IMR-90 (cell line): ENCODE measurements at regions not wholly inside any gene's neighbourhood (a gene's known extent, or its start where the extent isn't known, plus 50 kb on each side); places are given as distances from the start of the nearest gene placed in this dataset.

Experiments used
- ATAC-seq: fragments of 200-7000 bp; cut with Tn5 transposase; 2 replicates; pipeline ENCODE4 v1.9.1; 2020; ENCODE audit warnings: low read depth, mild to moderate bottlenecking, moderate library complexity
- BruUV-seq: library from RNA; stranded (reverse); fragments of 400-500 nt; replicated peaks from 2 replicates; lab custom pipeline; 2021; lab: Mats Ljungman, UMichigan
- CTCF ChIA-PET: fragments of 300-600 bp; formaldehyde crosslinking; extraction: SDS; loops from one replicate; lab custom pipeline; 2021; ENCODE audit warnings: antibody characterized with exemption; lab: Yijun Ruan, JAX
- POLR2A ChIA-PET: fragments of 300-600 bp; sonication (Branson Sonifier 250); formaldehyde crosslinking; loops from one replicate; lab custom pipeline; 2022; ENCODE audit warnings: antibody characterized with exemption; ENCODE audit not compliant: unreplicated experiment; lab: Charles Lee
- DNase-seq: peaks from one replicate; pipeline ENCODE4 v3.0.0; 2013
- H2AFZ ChIP-seq: replicated peaks from 2 replicates; pipeline ENCODE3; 2013; ENCODE audit warnings: low read length, mild to moderate bottlenecking; ENCODE audit not compliant: poor library complexity
- H2AK5ac ChIP-seq: 2 replicates; pipeline ENCODE4 v1.6.1; 2013; ENCODE audit warnings: low read depth, low read length, inconsistent platforms
- H2AK9ac ChIP-seq: replicated peaks from 2 replicates; pipeline ENCODE3; 2013; ENCODE audit warnings: mild to moderate bottlenecking, low read depth, low read length, moderate library complexity; ENCODE audit not compliant: poor library complexity
- H2BK120ac ChIP-seq: 2 replicates; pipeline ENCODE4 v1.6.1; 2013; ENCODE audit warnings: low read depth, low read length, inconsistent platforms
- H2BK15ac ChIP-seq: 3 replicates; pipeline ENCODE4 v1.6.1; 2013; ENCODE audit warnings: low read depth, low read length, inconsistent platforms
- H2BK20ac ChIP-seq: 2 replicates; pipeline ENCODE4 v1.6.1; 2013; ENCODE audit warnings: low read depth, mild to moderate bottlenecking, inconsistent platforms, low read length, moderate library complexity
- H2BK5ac ChIP-seq: 2 replicates; pipeline ENCODE4 v1.6.1; 2013; ENCODE audit warnings: mild to moderate bottlenecking, low read depth, low read length, inconsistent platforms; ENCODE audit not compliant: poor library complexity, severe bottlenecking
- H3K14ac ChIP-seq: replicated peaks from 2 replicates; pipeline ENCODE4 v1.6.1; 2013; ENCODE audit warnings: low read depth, low read length, inconsistent platforms
- H3K18ac ChIP-seq: 2 replicates; pipeline ENCODE4 v1.6.1; 2013; ENCODE audit warnings: low read depth, low read length, control low read depth
- H3K23ac ChIP-seq: 2 replicates; pipeline ENCODE4 v1.6.1; 2013; ENCODE audit warnings: low read depth, low read length, inconsistent platforms
- H3K27ac ChIP-seq: 2 replicates; pipeline ENCODE4 v1.5.1; 2013; ENCODE audit warnings: mild to moderate bottlenecking, control low read depth, low read length; ENCODE audit not compliant: insufficient read depth
- H3K27me3 ChIP-seq: 2 replicates; pipeline ENCODE4 v1.6.1; 2013; ENCODE audit warnings: low read length; ENCODE audit not compliant: control insufficient read depth, insufficient read depth
- H3K36me3 ChIP-seq: 2 replicates; pipeline ENCODE4 v1.6.1; 2013; ENCODE audit warnings: low read length, mixed read lengths; ENCODE audit not compliant: control insufficient read depth, insufficient read depth
- H3K4ac ChIP-seq: 2 replicates; pipeline ENCODE4 v1.6.1; 2013; ENCODE audit warnings: low read depth, low read length, inconsistent platforms
- H3K4me1 ChIP-seq: 2 replicates; pipeline ENCODE4 v1.6.1; 2013; ENCODE audit warnings: low read length, mixed read lengths; ENCODE audit not compliant: control insufficient read depth, insufficient read depth
- H3K4me2 ChIP-seq: 2 replicates; pipeline ENCODE4 v1.6.1; 2013; ENCODE audit warnings: low read depth, mild to moderate bottlenecking, control low read depth, low read length, moderate library complexity
- H3K4me3 ChIP-seq: 2 replicates; pipeline ENCODE4 v1.5.1; 2013; ENCODE audit warnings: low read depth, mild to moderate bottlenecking, control low read depth, low read length, moderate library complexity; ENCODE audit not compliant: insufficient read depth
- H3K56ac ChIP-seq: 2 replicates; pipeline ENCODE4 v1.6.1; 2013; ENCODE audit warnings: low read length, inconsistent platforms; ENCODE audit not compliant: insufficient read depth; ENCODE audit errors: extremely low read depth
- H3K79me1 ChIP-seq, 2 experiments: 2 replicates each; pipeline ENCODE4 v1.6.1; 2013; ENCODE audit warnings: low read length in 2 of 2, inconsistent platforms in 1 of 2, low read depth in 1 of 2
- H3K9ac ChIP-seq: 2 replicates; pipeline ENCODE4 v1.6.1; 2013; ENCODE audit warnings: low read depth, low read length, control low read depth
- H3K9me1 ChIP-seq: 2 replicates; pipeline ENCODE4 v1.6.1; 2013; ENCODE audit warnings: low read length, inconsistent platforms; ENCODE audit not compliant: insufficient read depth
- H3K9me3 ChIP-seq: 2 replicates; pipeline ENCODE4 v1.6.1; 2013; ENCODE audit warnings: low read length; ENCODE audit not compliant: control insufficient read depth, insufficient read depth
- H4K20me1 ChIP-seq: 2 replicates; pipeline ENCODE4 v1.6.1; 2013; ENCODE audit warnings: low read length, inconsistent platforms; ENCODE audit not compliant: insufficient read depth
- H4K5ac ChIP-seq: 2 replicates; pipeline ENCODE4 v1.6.1; 2013; ENCODE audit warnings: mild to moderate bottlenecking, low read depth, low read length, control low read depth
- H4K8ac ChIP-seq, 2 experiments: 2 replicates each; pipeline ENCODE4 v1.6.1; 2013; ENCODE audit warnings: low read depth in 2 of 2, low read length in 2 of 2, control low read depth in 1 of 2, inconsistent platforms in 1 of 2
- H4K91ac ChIP-seq: 2 replicates; pipeline ENCODE4 v1.6.1; 2013; ENCODE audit warnings: low read depth, low read length, inconsistent platforms; ENCODE audit not compliant: insufficient read depth
- BHLHE40 ChIP-seq: fragments of 150-350 bp; IDR thresholded peaks from 2 replicates; pipeline ENCODE4 v1.6.1; 2016; ENCODE audit warnings: mild to moderate bottlenecking, low read depth, low read length
- CEBPB ChIP-seq: IDR thresholded peaks from 2 replicates; pipeline ENCODE4 v1.6.1; 2012; ENCODE audit warnings: low read depth, low read length, improper control_type of control experiment
- CHD1 ChIP-seq: IDR thresholded peaks from 2 replicates; pipeline ENCODE4 v1.6.1; 2012; ENCODE audit warnings: low read depth, low read length, improper control_type of control experiment
- ELK1 ChIP-seq: fragments of 150-350 bp; IDR thresholded peaks from 2 replicates; pipeline ENCODE4 v1.6.1; 2016; ENCODE audit warnings: low read depth, mild to moderate bottlenecking, low read length, moderate library complexity, borderline replicate concordance
- FOS ChIP-seq: fragments of 150-350 bp; IDR thresholded peaks from 2 replicates; pipeline ENCODE4 v1.6.1; 2016; ENCODE audit warnings: low read depth, low read length
- MAFK ChIP-seq: IDR thresholded peaks from 2 replicates; pipeline ENCODE4 v1.6.1; 2012; ENCODE audit warnings: low read depth, low read length, improper control_type of control experiment
- MAZ ChIP-seq: IDR thresholded peaks from 2 replicates; pipeline ENCODE4 v1.6.1; 2012; ENCODE audit warnings: low read depth, mild to moderate bottlenecking, low read length, improper control_type of control experiment, moderate library complexity, borderline replicate concordance
- MXI1 ChIP-seq: IDR thresholded peaks from 2 replicates; pipeline ENCODE4 v1.6.1; 2012; ENCODE audit warnings: low read depth, mild to moderate bottlenecking, low read length, moderate library complexity, borderline replicate concordance
- NFE2L2 ChIP-seq: fragments of 150-350 bp; IDR thresholded peaks from 2 replicates; pipeline ENCODE4 v1.6.1; 2016; ENCODE audit warnings: low read depth, mild to moderate bottlenecking, low read length
- POLR2A ChIP-seq: IDR thresholded peaks from 2 replicates; pipeline ENCODE4 v1.6.1; 2012; ENCODE audit warnings: mild to moderate bottlenecking, low read depth, low read length
- RAD21 ChIP-seq: IDR thresholded peaks from 2 replicates; pipeline ENCODE4 v1.6.1; 2012; ENCODE audit warnings: low read length, improper control_type of control experiment
- RCOR1 ChIP-seq: IDR thresholded peaks from 2 replicates; pipeline ENCODE4 v1.6.1; 2012; ENCODE audit warnings: mild to moderate bottlenecking, low read length, improper control_type of control experiment; ENCODE audit not compliant: insufficient replicate concordance
- RFX5 ChIP-seq: IDR thresholded peaks from 2 replicates; pipeline ENCODE4 v1.8.0; 2012; ENCODE audit warnings: low read depth, mild to moderate bottlenecking, low read length, moderate library complexity
- SMC3 ChIP-seq: fragments of 150-350 bp; IDR thresholded peaks from 2 replicates; pipeline ENCODE4 v1.6.1; 2016; ENCODE audit warnings: low read depth, mild to moderate bottlenecking, antibody characterized with exemption, low read length, moderate library complexity
- WGBS, 2 experiments: methylation state at CpG; one replicate each; pipeline versions ENCODE4 v1.1.5 to v1.1.7; 2013; ENCODE audit warnings: missing lambda C conversion rate in 2 of 2; ENCODE audit not compliant: insufficient read length in 1 of 2; ENCODE audit errors: extremely low coverage in 2 of 2; 5-methylcytosine and 5-hydroxymethylcytosine counted together
- dilution Hi-C: fragments of 300-500 bp; cut with HindIII; formaldehyde crosslinking; loops from one replicate; pipeline ENCODE4 v1.14.3; 2018; ENCODE audit warnings: low sequenced_read_pairs; ENCODE audit not compliant: unreplicated experiment
- in situ Hi-C: fragments of 300-500 bp; cut with MboI; formaldehyde crosslinking; loops from 3 replicates; pipeline ENCODE4 v1.14.3; 2019; ENCODE audit warnings: low sequenced_read_pairs, inconsistent platforms, mixed read lengths
- intact Hi-C: fragments of 100-400 bp; cut with micrococcal nuclease; formaldehyde crosslinking; loops from 2 replicates; pipeline ENCODE4 v1.10.0; 2022
- TF ChIP-seq, protein P1 (sequence below): fragments of 150-350 bp; IDR thresholded peaks from 2 replicates; pipeline ENCODE4 v1.6.1; 2017; ENCODE audit warnings: mild to moderate bottlenecking, antibody characterized with exemption, low read length, low read depth
- TF ChIP-seq, protein P2 (sequence below): conservative IDR thresholded peaks from 2 replicates; pipeline ENCODE4 v1.5.1; 2012; ENCODE audit warnings: mild to moderate bottlenecking, low read depth, low read length, improper control_type of control experiment

DNA sequence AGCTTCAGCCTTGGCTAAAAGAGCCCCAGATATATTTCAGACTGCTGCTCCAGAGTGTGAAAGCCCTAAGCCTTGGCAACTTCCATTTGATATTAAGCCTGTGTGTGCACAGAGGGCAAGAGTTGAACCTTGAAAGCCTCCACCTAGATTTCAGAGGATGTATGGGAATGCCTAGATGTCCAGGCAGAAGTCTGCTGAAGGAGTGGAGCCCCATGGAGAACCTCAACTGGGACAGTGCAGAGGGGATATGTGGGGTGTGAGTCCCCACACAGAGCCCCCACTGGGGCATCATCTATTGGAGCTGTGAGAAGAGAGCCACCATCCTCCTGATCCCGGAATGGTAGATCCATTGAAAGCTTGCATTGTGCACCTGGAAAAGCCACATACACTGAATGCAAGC is 1784.8 kb upstream of the CDH9 start:
- H2BK15ac ChIP-seq, result no peak overlapping the region
- H2AFZ ChIP-seq, result no peak overlapping the region
- no peak overlapping the region for H4K5ac ChIP-seq
- H3K9me3 ChIP-seq, result peaks cover 5% of the 10 kb centered on the region; the same call in 1 of the 2 replicates
- H2BK20ac ChIP-seq, result no peak overlapping the region
- H3K4me1 ChIP-seq, result no peaks in the 10 kb centered on the region
- H3K56ac ChIP-seq, result no peak overlapping the region
- H4K8ac ChIP-seq, result no peak overlapping the region
- no peaks in the 10 kb centered on the region for H3K9me1 ChIP-seq
- no peak overlapping the region for H3K4me2 ChIP-seq
- no peaks in the 10 kb centered on the region for H3K79me1 ChIP-seq
- intact Hi-C loops, result no loop called here
- ChIA-PET CTCF (no interaction called here), POLR2A (no interaction called here)
- H3K4ac ChIP-seq, result no peak overlapping the region
- H3K36me3 ChIP-seq, result no peaks in the 10 kb centered on the region
- H4K91ac ChIP-seq, result no peak overlapping the region
- no peaks in the 10 kb centered on the region for H3K27me3 ChIP-seq
- no peak overlapping the region for H3K23ac ChIP-seq
- no CpG with 5 or more reads among the region's 1 CpG for WGBS, 2 experiments
- in situ Hi-C loops, result no loop called here
- no peak overlapping the region for H2AK9ac ChIP-seq
- no peak overlapping the region for H2BK5ac ChIP-seq
- H4K20me1 ChIP-seq, result no peaks in the 10 kb centered on the region
- H3K4me3 ChIP-seq, result no peak overlapping the region
- H3K18ac ChIP-seq, result no peak overlapping the region
- TF ChIP-seq BHLHE40, result no peak
- TF ChIP-seq MXI1, result no peak
- TF ChIP-seq RAD21, result no peak
- TF ChIP-seq MAFK, result no peak
- TF ChIP-seq FOS, result no peak
- no peak for TF ChIP-seq ELK1
- TF ChIP-seq RCOR1, result no peak
- TF ChIP-seq, protein P1, sequence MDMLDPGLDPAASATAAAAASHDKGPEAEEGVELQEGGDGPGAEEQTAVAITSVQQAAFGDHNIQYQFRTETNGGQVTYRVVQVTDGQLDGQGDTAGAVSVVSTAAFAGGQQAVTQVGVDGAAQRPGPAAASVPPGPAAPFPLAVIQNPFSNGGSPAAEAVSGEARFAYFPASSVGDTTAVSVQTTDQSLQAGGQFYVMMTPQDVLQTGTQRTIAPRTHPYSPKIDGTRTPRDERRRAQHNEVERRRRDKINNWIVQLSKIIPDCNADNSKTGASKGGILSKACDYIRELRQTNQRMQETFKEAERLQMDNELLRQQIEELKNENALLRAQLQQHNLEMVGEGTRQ, result no peak
- no peak for TF ChIP-seq CEBPB
- TF ChIP-seq NFE2L2, result no peak
- no peak for TF ChIP-seq CHD1
- TF ChIP-seq POLR2A, result no peak
- no peak for TF ChIP-seq RFX5
- no peak for TF ChIP-seq MAZ
- TF ChIP-seq, protein P2, sequence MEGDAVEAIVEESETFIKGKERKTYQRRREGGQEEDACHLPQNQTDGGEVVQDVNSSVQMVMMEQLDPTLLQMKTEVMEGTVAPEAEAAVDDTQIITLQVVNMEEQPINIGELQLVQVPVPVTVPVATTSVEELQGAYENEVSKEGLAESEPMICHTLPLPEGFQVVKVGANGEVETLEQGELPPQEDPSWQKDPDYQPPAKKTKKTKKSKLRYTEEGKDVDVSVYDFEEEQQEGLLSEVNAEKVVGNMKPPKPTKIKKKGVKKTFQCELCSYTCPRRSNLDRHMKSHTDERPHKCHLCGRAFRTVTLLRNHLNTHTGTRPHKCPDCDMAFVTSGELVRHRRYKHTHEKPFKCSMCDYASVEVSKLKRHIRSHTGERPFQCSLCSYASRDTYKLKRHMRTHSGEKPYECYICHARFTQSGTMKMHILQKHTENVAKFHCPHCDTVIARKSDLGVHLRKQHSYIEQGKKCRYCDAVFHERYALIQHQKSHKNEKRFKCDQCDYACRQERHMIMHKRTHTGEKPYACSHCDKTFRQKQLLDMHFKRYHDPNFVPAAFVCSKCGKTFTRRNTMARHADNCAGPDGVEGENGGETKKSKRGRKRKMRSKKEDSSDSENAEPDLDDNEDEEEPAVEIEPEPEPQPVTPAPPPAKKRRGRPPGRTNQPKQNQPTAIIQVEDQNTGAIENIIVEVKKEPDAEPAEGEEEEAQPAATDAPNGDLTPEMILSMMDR, result no peak
- no peak for TF ChIP-seq SMC3
- H3K14ac ChIP-seq, result no peak overlapping the region
- H2AK5ac ChIP-seq, result no peak overlapping the region
- no peak overlapping the region for H3K27ac ChIP-seq
- no TSS peak for BruUV-seq
- no peak overlapping the region for H3K9ac ChIP-seq
- dilution Hi-C loops, result no loop called here
- ATAC-seq, result no peak
- DNase-seq, result no peak
- no peak overlapping the region for H2BK120ac ChIP-seq
